ENCODE measurements at regions not wholly inside any gene's neighbourhood (a gene's known extent, or its start where the extent isn't known, plus 50 kb on each side); places are given as distances from the start of the nearest gene placed in this dataset.

DNA sequence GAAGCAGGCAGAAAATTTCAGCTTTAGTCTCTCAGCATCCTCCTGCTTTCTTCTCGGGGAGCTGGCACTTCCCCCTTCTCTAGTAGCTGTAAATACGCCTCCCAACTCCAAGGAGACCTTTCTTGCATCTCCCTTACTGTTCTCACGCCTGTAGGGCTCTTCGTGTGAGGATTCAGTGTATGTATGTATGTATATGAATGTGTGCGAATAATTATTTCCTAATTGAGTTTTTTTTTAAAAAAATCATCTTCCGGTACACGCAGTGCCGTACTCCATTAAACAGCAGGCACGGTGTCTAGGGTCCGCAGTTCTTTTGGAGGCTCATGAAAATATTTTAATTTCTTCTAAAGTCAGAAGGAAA lies 85.4 kb downstream of the HFE start:
- no peak for TF ChIP-seq CTCF (IDR thresholded peaks at IDR 0.05; ENCODE audit: control extremely low read depth, extremely low read depth)
- peak overlapping the region; percentile 56 for H3K4me3 ChIP-seq
- ATAC-seq (ENCODE audit: insufficient read depth, low FRiP score) (peak; percentile 36), DNase-seq (peak; percentile 59 to 85 (median 75))
- H3K9ac ChIP-seq (ENCODE audit: insufficient read depth in 1 of 2, low read length in 2 of 2), result peak overlapping the region; percentile 60 to 99
- H3K27me3 ChIP-seq (ENCODE audit: control insufficient read depth in 3 of 3, insufficient read depth in 3 of 3, low read length in 2 of 3), result no peaks in the 10 kb centered on the region
- no peaks in the 10 kb centered on the region for H3K36me3 ChIP-seq (ENCODE audit: control insufficient read depth in 4 of 4, insufficient read depth in 4 of 4, low read length in 4 of 4)
- no peaks in the 10 kb centered on the region for H3K9me3 ChIP-seq (ENCODE audit: control insufficient read depth in 4 of 4, insufficient read depth in 3 of 4, low read length in 3 of 4)
- WGBS, 2 donors, result 0% methylated on average over 10 of the region's 10 CpGs
- peaks cover 0 to 10% (median 0%) of the 10 kb centered on the region in 5 donors for H3K4me1 ChIP-seq (ENCODE audit: control insufficient read depth in 5 of 5, insufficient read depth in 5 of 5, low read length in 5 of 5)
- peak overlapping the region; percentile 98 for H3K27ac ChIP-seq (ENCODE audit: low read depth in 1 of 2, low read length in 1 of 2)

DNA sequence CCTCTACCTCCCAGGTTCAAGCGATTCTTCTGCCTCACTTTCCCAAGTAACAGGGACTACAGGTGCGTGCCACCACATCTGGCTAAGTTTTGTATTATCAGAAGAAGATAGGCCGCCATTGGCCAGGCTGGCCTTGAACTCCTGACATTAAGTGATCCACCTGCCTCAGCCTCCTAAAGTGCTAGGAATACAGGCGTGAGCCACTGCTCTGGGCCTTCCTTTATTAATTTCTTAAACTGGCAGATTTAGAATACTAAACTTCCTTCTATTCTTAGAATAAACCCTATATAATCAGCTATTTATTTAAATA lies 86.6 kb downstream of the HFE start:
- no peak overlapping the region for H3K4me3 ChIP-seq
- no peak for TF ChIP-seq CTCF (IDR thresholded peaks at IDR 0.05; ENCODE audit: control extremely low read depth, extremely low read depth)
- WGBS, 2 donors, result 92 to 95% methylated on average over 4 of the region's 4 CpGs
- ATAC-seq (ENCODE audit: insufficient read depth, low FRiP score) (no peak), DNase-seq (no peak)
- no peaks in the 10 kb centered on the region for H3K9me3 ChIP-seq (ENCODE audit: control insufficient read depth in 4 of 4, insufficient read depth in 3 of 4, low read length in 3 of 4)
- H3K9ac ChIP-seq (ENCODE audit: insufficient read depth in 1 of 2, low read length in 2 of 2), result no peak overlapping the region
- no peak overlapping the region for H3K27ac ChIP-seq (ENCODE audit: low read depth in 1 of 2, low read length in 1 of 2)
- no peaks in the 10 kb centered on the region for H3K36me3 ChIP-seq (ENCODE audit: control insufficient read depth in 4 of 4, insufficient read depth in 4 of 4, low read length in 4 of 4)
- peaks cover 0 to 10% (median 0%) of the 10 kb centered on the region in 5 donors for H3K4me1 ChIP-seq (ENCODE audit: control insufficient read depth in 5 of 5, insufficient read depth in 5 of 5, low read length in 5 of 5)
- H3K27me3 ChIP-seq (ENCODE audit: control insufficient read depth in 3 of 3, insufficient read depth in 3 of 3, low read length in 2 of 3), result no peaks in the 10 kb centered on the region

DNA sequence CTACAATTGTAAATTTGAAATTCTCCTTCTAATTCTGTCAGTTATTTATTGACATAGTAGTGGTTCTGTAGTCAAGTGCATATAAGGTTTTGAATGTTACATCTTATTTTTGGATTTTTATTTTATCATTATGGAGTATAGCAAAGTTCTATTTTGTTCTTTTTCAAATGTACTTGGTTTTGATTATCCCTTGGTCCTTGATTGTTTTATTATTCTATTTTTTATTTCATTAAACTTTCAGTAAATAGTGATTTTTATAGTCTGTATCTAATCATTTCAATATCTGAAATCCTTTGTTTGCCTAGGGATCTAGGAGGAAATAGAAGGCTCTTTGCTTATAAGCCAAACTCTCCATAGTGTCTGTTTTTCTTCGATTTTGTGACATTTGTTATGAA lies 87.8 kb downstream of the HFE start:
- Histone ChIP-seq H3K27ac (ENCODE audit: low read depth in 1 of 2, low read length in 1 of 2) (no peak overlapping the region), H3K4me1 (ENCODE audit: control insufficient read depth in 5 of 5, insufficient read depth in 5 of 5, low read length in 5 of 5) (peaks cover 0 to 10% (median 0%) of the 10 kb centered on the region in 5 donors)

More for the DNA sequence above, 87.8 kb downstream of the HFE start:
- Histone ChIP-seq H3K27me3 (ENCODE audit: control insufficient read depth in 3 of 3, insufficient read depth in 3 of 3, low read length in 2 of 3) (no peaks in the 10 kb centered on the region), H3K9ac (ENCODE audit: insufficient read depth in 1 of 2, low read length in 2 of 2) (no peak overlapping the region), H3K36me3 (ENCODE audit: control insufficient read depth in 4 of 4, insufficient read depth in 4 of 4, low read length in 4 of 4) (no peaks in the 10 kb centered on the region), H3K4me3 (no peak overlapping the region), H3K9me3 (ENCODE audit: control insufficient read depth in 4 of 4, insufficient read depth in 3 of 4, low read length in 3 of 4) (no peaks in the 10 kb centered on the region)
- 12 to 20% methylated on average over 1 of the region's 1 CpG for WGBS, 2 donors
- no peak for TF ChIP-seq CTCF (IDR thresholded peaks at IDR 0.05; ENCODE audit: control extremely low read depth, extremely low read depth)
- no peak for ATAC-seq (ENCODE audit: insufficient read depth, low FRiP score)
- DNase-seq, result no peak
